ENCODE measurements at regions not wholly inside any gene's neighbourhood (a gene's known extent, or its start where the extent isn't known, plus 50 kb on each side); places are given as distances from the start of the nearest gene placed in this dataset.

- TF ChIP-seq, protein P1, sequence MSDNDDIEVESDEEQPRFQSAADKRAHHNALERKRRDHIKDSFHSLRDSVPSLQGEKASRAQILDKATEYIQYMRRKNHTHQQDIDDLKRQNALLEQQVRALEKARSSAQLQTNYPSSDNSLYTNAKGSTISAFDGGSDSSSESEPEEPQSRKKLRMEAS (IDR thresholded peaks at IDR 0.05), result no peak
- no peak for TF ChIP-seq CEBPB (IDR thresholded peaks at IDR 0.05)
- no peak for TF ChIP-seq REST (IDR thresholded peaks at IDR 0.05; ENCODE audit: low read depth)
- no peak for TF ChIP-seq TCF12 (IDR thresholded peaks at IDR 0.05; ENCODE audit: low read depth)
- no peak for TF ChIP-seq NFIC (IDR thresholded peaks at IDR 0.05)
- TF ChIP-seq CREB1 (IDR thresholded peaks at IDR 0.05; ENCODE audit: low read depth), result no peak
These were observed 392.3 kb upstream of the ATXN7L3B start for GRCh38 chr12:74145328-74145727.

Measured in Ishikawa (cell line).